HG03097 (cell line): ENCODE measurements at regions not wholly inside any gene's neighbourhood (a gene's known extent, or its start where the extent isn't known, plus 50 kb on each side); places are given as distances from the start of the nearest gene placed in this dataset.
"Not testable (repeated sequence)": the region's sequence is repeated elsewhere in the genome, so short reads cannot be mapped to it uniquely, and the experiment has no call there.

Experiments used
- ATAC-seq: cut with Tn5 transposase; IDR thresholded peaks from one replicate; pipeline ENCODE4 v1.9.1; 2021; ENCODE audit not compliant: unreplicated experiment, low FRiP score

GRCh38 chr11:8768625-8769333 is 86.2 kb downstream of the RPL27A start:
- ATAC-seq, result no peak

DNA sequence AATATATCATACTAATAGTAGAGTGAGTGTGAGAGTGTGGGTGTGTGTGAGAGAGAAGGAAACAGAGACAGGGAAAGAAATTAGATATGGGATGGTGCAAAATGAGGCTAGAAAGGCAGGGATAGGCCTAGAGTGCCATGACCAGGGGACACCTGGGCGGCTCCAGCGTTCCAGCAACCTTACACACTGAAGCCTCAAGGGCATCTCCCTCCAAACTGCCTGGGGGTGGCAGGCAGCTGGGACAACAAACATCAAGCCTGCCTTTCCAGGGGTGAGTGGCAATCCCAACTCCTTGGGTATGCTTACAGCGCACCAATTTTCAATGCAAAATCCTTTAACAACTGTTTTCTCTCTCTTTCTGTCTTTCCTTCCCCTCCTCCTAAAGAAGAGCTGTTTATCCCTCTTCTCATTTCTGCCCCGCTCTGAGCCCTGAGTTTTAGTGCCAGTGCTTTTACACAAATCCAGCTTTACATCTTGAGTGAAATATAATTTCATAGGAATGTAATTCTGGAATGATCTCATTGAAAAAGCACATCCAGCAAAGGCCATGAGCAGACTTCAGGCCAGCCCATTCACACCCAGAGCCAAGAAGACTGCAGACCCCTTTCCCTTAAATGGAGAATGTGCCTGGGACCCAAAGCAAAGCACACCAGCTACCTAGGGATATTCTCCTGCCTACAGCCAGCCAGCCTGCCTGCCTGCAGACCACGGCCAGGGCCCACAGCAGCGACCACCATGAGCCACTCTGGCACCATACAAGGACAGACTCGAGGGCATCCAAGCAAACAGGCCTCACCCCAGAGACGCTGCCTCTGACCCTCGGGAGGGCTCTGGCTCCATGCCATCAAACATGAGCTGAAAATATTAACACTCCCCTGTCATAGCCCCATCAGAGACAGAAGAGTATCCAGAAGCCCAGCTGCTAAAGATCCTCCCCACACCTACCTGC is 90.3 kb downstream of the RPL27A start:
- no peak for ATAC-seq

DNA sequence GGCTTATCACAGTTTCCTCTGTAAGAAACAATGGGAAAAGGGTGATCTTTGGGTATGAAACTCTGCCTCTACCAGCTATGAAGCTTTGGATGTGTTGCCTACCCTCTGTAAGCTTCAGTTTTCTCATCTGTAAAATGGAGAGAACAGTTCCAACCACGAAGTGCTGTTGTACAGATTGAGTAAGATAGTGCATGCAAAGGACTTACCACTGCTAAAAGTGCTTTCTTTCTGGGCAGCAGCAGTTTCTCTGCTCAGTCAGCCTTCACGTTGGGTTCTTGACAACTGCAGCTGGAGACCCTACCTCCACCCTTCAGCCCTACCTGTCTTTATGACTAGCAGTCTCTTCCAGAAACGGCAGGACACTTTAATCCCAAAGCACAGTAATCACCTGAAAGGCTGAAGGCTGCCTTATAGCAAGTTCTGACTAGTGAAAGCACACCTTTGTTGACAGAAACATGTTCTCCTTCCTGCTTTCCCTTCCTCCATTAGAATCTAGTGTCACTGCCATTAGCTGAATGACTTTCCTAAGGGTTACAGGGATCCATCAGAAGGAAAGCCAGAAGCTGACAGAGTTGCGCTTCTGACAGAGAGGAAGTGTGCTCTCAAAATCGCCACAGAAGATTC is 91.4 kb downstream of the RPL27A start:
- no peak for ATAC-seq

DNA sequence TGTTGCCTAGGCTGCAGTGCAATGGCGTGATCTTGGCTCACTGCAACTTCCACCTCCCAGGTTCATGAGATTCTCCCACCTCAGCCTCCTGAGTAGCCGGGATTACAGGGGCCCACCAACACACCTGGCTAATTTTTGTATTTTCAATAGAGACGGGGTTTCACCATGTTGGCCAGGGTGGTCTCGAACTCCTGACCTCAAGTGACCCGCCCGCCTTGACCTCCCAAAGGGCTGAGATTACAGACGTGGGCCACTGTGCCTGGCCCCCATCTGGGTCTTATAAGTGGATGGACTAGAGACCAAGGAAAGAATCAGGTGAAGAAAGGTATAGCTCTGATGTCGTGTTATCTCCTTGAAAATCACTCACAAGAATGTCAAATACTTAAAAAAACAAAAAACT is 92.3 kb downstream of the RPL27A start:
- not testable (repeated sequence) for ATAC-seq

- ATAC-seq, result no peak
Observed at GRCh38 chr11:8775332-8775731, 92.7 kb downstream of the RPL27A start.

GRCh38 chr11:8775734-8776133 is 93.1 kb downstream of the RPL27A start:
- ATAC-seq, result no peak

DNA sequence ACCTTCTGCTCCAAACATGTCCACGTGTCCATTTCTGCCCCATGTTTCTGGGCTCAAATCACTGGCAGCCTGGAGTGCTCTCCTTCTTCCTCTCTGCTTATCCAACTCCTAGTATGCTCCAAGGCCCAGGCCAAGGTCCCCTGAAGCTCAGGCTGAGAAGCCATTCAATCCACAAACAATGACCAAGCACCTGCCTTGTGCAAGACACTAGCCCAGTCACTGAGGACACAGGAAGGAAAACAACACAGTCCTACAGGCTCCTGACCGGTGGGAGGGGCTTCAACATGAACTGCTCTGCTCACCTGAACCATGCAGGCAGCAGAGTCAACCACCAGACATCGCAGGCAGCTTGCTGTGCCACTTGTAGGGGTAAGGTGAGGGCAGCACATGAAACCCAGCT is 93.6 kb downstream of the RPL27A start:
- ATAC-seq, result no peak

GRCh38 chr11:8777907-8778767 is 95.5 kb downstream of the RPL27A start:
- ATAC-seq, result no peak

DNA sequence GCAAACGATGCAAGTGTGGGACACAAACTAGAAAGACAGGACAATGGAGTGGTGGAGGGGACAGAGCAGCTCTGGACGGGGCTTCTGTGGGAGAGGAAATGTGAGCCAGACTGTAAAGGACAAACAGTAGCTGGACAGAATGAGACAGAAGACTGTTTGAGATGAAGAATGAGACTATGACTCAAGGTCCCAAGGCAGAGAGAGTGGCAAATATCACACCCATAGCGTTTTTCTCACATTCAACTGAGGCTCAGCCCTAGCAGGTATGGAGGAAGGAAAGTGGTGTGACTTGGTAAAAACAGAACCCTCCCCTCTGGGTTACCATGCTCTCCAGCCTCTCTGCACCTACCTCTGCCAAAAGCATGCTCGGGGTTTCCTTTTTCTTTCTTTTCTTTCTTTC is 96.5 kb downstream of the RPL27A start:
- no peak for ATAC-seq

GRCh38 chr11:8779732-8780131 is 97.1 kb downstream of the RPL27A start:
- ATAC-seq, result no peak

- no peak for ATAC-seq
Observed at GRCh38 chr11:8784954-8785353, 102.4 kb downstream of the RPL27A start.

DNA sequence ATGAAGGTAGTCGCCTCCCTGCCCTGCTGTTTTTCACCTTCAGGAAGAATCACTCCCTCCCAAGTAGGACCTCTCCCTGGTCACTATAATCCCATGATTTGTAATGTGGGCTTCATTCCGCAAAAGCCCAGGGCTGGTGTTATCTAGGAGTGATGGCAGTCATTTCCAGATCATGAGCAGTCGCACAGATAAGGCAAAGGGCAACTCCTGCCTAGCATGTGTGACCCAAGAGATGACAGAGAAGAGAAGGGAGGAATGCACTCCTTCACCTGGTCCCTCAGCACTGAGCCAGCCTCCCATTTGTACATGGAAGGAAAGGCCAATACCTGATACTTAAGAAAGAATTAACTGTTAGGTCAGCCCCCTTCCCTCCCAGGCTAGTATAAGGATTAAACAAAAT is 102.9 kb downstream of the RPL27A start:
- no peak for ATAC-seq

DNA sequence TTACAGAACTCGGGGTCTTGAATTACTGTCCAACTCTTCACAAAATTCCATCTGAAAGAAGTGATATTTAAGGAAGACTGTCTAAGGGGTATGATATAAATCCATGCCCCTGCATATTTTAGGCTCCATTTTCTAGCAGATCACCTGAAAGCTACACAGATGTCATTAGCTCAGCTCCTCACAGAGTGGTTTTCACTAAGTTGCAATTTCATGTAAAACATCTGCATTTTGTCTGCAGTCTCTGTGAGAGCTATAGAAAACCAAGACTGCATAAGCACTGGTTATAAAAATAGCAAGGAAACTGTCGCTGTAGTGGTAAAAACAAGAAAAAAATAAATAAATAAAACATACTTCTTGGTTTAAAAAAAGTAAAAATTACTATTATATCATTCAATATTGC is 103.4 kb downstream of the RPL27A start:
- no peak for ATAC-seq

DNA sequence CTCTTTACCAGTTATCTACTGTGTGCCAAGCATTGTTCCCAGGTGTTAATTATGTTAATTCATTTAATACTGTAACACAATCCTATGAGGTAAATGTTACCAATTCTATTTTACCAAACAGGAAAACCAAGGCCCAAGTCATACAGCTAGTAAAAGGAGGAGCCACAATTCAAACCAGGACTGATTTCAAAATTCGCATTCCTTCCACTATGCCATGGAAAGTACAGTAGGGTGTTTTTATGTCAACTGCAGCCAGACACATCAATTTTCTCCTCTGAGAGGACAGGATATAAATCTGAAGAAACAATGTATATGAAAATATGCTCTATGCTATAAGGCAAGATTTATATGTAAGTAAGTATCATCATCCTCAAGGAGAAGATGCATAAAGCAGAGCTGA is 104.3 kb downstream of the RPL27A start:
- no peak for ATAC-seq

DNA sequence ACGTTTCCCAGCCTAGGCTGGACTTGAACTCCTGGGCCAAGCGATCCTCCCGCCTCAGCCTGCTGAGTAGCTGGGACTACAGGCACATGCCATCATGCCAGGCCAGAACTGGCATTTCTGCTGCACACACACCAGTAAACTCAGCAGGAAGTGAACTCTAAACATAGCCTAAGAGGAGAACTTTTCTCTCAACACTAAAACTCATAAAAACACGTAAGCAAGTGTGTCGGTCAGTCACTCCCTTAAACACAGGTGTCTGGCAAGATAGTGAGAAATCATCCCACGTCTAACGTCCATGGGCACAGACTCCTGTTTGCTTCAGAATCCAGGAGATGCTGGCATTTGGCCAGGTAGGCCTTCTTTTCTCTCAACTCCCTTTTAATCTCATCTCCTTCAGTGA is 104.8 kb downstream of the RPL27A start:
- ATAC-seq, result no peak

GRCh38 chr11:8788616-8789015 is 106.0 kb downstream of the RPL27A start:
- ATAC-seq, result no peak

DNA sequence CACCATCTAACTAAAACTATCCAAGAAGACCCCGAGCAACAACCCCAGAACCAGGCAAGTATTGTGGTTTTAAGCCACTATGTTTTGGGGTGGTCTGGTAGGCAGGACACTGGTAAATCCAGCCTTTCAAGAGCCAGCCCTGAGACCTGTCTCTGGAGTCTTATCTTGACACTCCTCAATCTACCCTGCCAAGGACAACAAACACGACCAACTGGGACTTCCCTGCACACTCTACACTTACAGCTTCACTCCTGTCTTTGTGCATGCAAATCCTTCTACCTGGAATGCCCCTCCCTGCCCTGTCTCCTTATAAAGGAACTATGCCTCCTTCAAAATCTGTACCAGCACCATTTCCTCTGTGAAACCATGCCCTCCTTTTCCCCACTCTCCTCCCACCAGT is 107.3 kb downstream of the RPL27A start:
- no peak for ATAC-seq

- no peak for ATAC-seq
Observed at GRCh38 chr11:8790968-8791367, 108.4 kb downstream of the RPL27A start.

GRCh38 chr11:8792710-8793109 is 110.1 kb downstream of the RPL27A start:
- no peak for ATAC-seq

DNA sequence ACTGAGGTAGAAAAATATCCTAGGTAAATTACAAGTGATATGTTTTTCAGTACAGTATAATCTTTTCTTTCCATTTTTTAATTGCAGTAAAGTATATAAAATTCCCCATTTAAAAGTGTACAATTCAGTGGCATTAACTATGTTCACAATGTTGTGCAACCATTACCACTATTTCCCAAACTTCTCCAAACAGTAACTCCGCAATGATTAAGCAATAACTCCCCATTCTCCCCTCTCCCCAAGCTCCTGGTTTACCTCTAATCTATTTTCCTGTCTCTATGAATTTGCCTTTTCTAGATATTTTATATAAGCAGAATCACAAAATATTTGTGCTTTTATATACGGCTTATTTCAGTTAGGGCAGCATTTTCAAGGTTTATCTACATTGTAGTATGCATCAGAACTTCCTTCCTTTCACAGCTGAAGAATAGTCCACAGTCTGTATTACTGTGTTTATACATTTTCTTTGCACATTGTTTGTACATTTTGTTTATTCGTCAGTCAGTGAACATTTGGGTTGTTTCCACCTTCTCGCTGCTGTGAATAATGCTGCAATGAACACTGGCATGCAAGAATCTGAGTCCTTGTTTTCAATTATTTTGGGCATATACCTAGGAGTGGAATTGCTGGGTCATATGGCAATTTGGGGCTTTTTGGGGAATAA is 110.7 kb downstream of the RPL27A start:
- no peak for ATAC-seq
